Vagina (tissue), 2 donors: ENCODE measurements at regions not wholly inside any gene's neighbourhood (a gene's known extent, or its start where the extent isn't known, plus 50 kb on each side); places are given as distances from the start of the nearest gene placed in this dataset.

Experiments
- POLR2A ChIP-seq, 2 donors: fragments of 450-650 bp; IDR thresholded peaks; one replicate each; pipeline ENCODE4 v1.6.1; 2017; ENCODE audit warnings: antibody characterized with exemption in 2 of 2, mild to moderate bottlenecking in 2 of 2, moderate library complexity in 2 of 2
- POLR2AphosphoS5 ChIP-seq, 2 donors: sonication (generic); formaldehyde crosslinking; IDR thresholded peaks; one replicate each; pipeline ENCODE4 v1.9.0; 2017; ENCODE audit warnings: antibody characterized with exemption in 2 of 2, mild to moderate bottlenecking in 2 of 2, low read depth in 1 of 2; ENCODE audit not compliant: insufficient read depth in 1 of 2
- TF ChIP-seq, protein P1 (sequence below), 3 experiments: fragments of 450-650 bp in 2 of 3; fragments of 200-600 bp in 1 of 3; sonication (generic) in 1 of 3; IDR thresholded peaks; one replicate each; pipeline ENCODE4 v1.5.1; 2017 to 2019; ENCODE audit warnings: antibody characterized with exemption in 3 of 3, mild to moderate bottlenecking in 2 of 3, moderate library complexity in 2 of 3

GRCh38 chr5:58060996-58061395, 398.9 kb downstream of the PLK2 start:
- TF ChIP-seq, protein P1, sequence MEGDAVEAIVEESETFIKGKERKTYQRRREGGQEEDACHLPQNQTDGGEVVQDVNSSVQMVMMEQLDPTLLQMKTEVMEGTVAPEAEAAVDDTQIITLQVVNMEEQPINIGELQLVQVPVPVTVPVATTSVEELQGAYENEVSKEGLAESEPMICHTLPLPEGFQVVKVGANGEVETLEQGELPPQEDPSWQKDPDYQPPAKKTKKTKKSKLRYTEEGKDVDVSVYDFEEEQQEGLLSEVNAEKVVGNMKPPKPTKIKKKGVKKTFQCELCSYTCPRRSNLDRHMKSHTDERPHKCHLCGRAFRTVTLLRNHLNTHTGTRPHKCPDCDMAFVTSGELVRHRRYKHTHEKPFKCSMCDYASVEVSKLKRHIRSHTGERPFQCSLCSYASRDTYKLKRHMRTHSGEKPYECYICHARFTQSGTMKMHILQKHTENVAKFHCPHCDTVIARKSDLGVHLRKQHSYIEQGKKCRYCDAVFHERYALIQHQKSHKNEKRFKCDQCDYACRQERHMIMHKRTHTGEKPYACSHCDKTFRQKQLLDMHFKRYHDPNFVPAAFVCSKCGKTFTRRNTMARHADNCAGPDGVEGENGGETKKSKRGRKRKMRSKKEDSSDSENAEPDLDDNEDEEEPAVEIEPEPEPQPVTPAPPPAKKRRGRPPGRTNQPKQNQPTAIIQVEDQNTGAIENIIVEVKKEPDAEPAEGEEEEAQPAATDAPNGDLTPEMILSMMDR (IDR thresholded peaks at IDR 0.05) = no peak
- TF ChIP-seq POLR2AphosphoS5 (IDR thresholded peaks at IDR 0.05; ENCODE audit: insufficient read depth in 1 of 2, low read depth in 1 of 2) = no peak
- no peak for TF ChIP-seq POLR2A (IDR thresholded peaks at IDR 0.05)
